ENCODE measurements at regions not wholly inside any gene's neighbourhood (a gene's known extent, or its start where the extent isn't known, plus 50 kb on each side); places are given as distances from the start of the nearest gene placed in this dataset.
"Not testable (repeated sequence)": the region's sequence is repeated elsewhere in the genome, so short reads cannot be mapped to it uniquely, and the experiment has no call there.

GRCh38 chr11:3513311-3513710 is 128.5 kb downstream of the ART5 start:
- not testable (repeated sequence) for TF ChIP-seq NFE2L1 (CRISPR knock-in tag; IDR thresholded peaks at IDR 0.05); CTCF (IDR thresholded peaks at IDR 0.05); ATF3 (CRISPR knock-in tag; conservative IDR thresholded peaks at IDR 0.05); CREB1 (CRISPR knock-in tag; IDR thresholded peaks at IDR 0.05); ESRRA (CRISPR knock-in tag; IDR thresholded peaks at IDR 0.05; ENCODE audit: borderline replicate concordance); NR3C1 (CRISPR knock-in tag; conservative IDR thresholded peaks at IDR 0.05; ENCODE audit: low read depth); ZBTB21 (CRISPR knock-in tag; IDR thresholded peaks at IDR 0.05; ENCODE audit: borderline replicate concordance); ETV6 (CRISPR knock-in tag; IDR thresholded peaks at IDR 0.05); ZNF263 (CRISPR knock-in tag; IDR thresholded peaks at IDR 0.05; ENCODE audit: low read depth); HMGXB4 (CRISPR knock-in tag; IDR thresholded peaks at IDR 0.05); SP1 (CRISPR knock-in tag; conservative IDR thresholded peaks at IDR 0.05); JUN (CRISPR knock-in tag; IDR thresholded peaks at IDR 0.05)

Data from WTC11 (cell line).